OCI-LY1 (cell line): ENCODE measurements at regions not wholly inside any gene's neighbourhood (a gene's known extent, or its start where the extent isn't known, plus 50 kb on each side); places are given as distances from the start of the nearest gene placed in this dataset.

Experiments
- H2AFZ ChIP-seq: fragments of 200-600 bp; sonication (generic), shearing (Covaris generic); 2 replicates; pipeline ENCODE4 v1.6.0; 2014; ENCODE audit warnings: antibody characterized with exemption, mild to moderate bottlenecking, low read length
- H3F3A ChIP-seq: fragments of 200-600 bp; sonication (generic), shearing (Covaris generic); 2 replicates; pipeline ENCODE4 v1.6.0; 2014; ENCODE audit warnings: mild to moderate bottlenecking, antibody characterized with exemption, low read length, moderate library complexity; ENCODE audit not compliant: insufficient read depth
- H3K27ac ChIP-seq: fragments of 200-600 bp; sonication (generic); 2 replicates; pipeline ENCODE4 v1.5.1; 2014; ENCODE audit warnings: low read length, mixed run types, mild to moderate bottlenecking, low read depth; ENCODE audit not compliant: poor library complexity, severe bottlenecking
- H3K27me3 ChIP-seq: fragments of 200-600 bp; sonication (generic); 2 replicates; pipeline ENCODE4 v1.6.0; 2014; ENCODE audit warnings: antibody characterized with exemption, mild to moderate bottlenecking, low read length, moderate library complexity; ENCODE audit not compliant: insufficient read depth
- H3K36me3 ChIP-seq: fragments of 200-600 bp; sonication (generic); 2 replicates; pipeline ENCODE4 v1.6.1; 2014; ENCODE audit warnings: mild to moderate bottlenecking, antibody characterized with exemption, low read length, moderate library complexity, mixed read lengths; ENCODE audit not compliant: insufficient read depth
- H3K4me1 ChIP-seq: fragments of 200-600 bp; sonication (generic); 2 replicates; pipeline ENCODE4 v1.5.1; 2014; ENCODE audit warnings: mild to moderate bottlenecking, low read length, moderate library complexity; ENCODE audit not compliant: insufficient read depth, severe bottlenecking
- H3K4me2 ChIP-seq: fragments of 200-600 bp; sonication (generic), shearing (Covaris generic); 2 replicates; pipeline ENCODE4 v1.6.1; 2014; ENCODE audit warnings: low read length
- H3K4me3 ChIP-seq: fragments of 200-600 bp; sonication (generic); 2 replicates; pipeline ENCODE4 v1.5.1; 2014; ENCODE audit warnings: low read length, low read depth, mild to moderate bottlenecking, mixed read lengths; ENCODE audit not compliant: poor library complexity, severe bottlenecking
- H3K79me2 ChIP-seq: fragments of 200-600 bp; shearing (Covaris generic); 2 replicates; pipeline ENCODE4 v1.6.1; 2016; ENCODE audit warnings: mixed run types, low read length, mixed read lengths; ENCODE audit not compliant: insufficient read depth
- H3K9ac ChIP-seq: fragments of 200-600 bp; sonication (generic), shearing (Covaris generic); 2 replicates; pipeline ENCODE4 v1.6.1; 2014; ENCODE audit warnings: mild to moderate bottlenecking, low read length, mixed read lengths
- H3K9me2 ChIP-seq: fragments of 200-600 bp; sonication (generic), shearing (Covaris generic); 2 replicates; pipeline ENCODE4 v1.6.1; 2014; ENCODE audit warnings: low read depth, mild to moderate bottlenecking, low read length, mixed read lengths
- H3K9me3 ChIP-seq: fragments of 200-600 bp; shearing (Covaris generic); 2 replicates; pipeline ENCODE4 v1.6.1; 2014; ENCODE audit warnings: low read length, mixed read lengths
- H4K20me1 ChIP-seq: fragments of 200-600 bp; sonication (generic), shearing (Covaris generic); 2 replicates; pipeline ENCODE4 v1.6.0; 2016; ENCODE audit warnings: mild to moderate bottlenecking, low read length; ENCODE audit not compliant: insufficient read depth
- CTCF ChIP-seq: fragments of 200-600 bp; sonication (generic), shearing (Covaris generic); IDR thresholded peaks from 2 replicates; pipeline ENCODE4 v1.5.1; 2017; ENCODE audit warnings: mild to moderate bottlenecking, antibody characterized with exemption, low read length, moderate library complexity, mixed read lengths
- EZH2 ChIP-seq: fragments of 200-600 bp; sonication (generic), shearing (Covaris generic); IDR thresholded peaks from 2 replicates; pipeline ENCODE4 v1.8.0; 2017; ENCODE audit warnings: borderline replicate concordance, mixed run types, mild to moderate bottlenecking, antibody characterized with exemption, low read length, moderate library complexity, mixed read lengths

GRCh38 chr9:129491487-129491855 lies 129.4 kb downstream of the C9orf50 start:
- TF ChIP-seq CTCF (no peak), EZH2 (no peak)
- no peaks in the 10 kb centered on the region for H3K36me3 ChIP-seq
- no peak overlapping the region for H3K4me3 ChIP-seq
- H3K27ac ChIP-seq = no peak overlapping the region
- no peak overlapping the region for H3K4me2 ChIP-seq
- H3K27me3 ChIP-seq = peaks cover 5% of the 10 kb centered on the region; the same call in 1 of the 2 replicates
- H3K9me3 ChIP-seq = no peaks in the 10 kb centered on the region
- H3K4me1 ChIP-seq = peaks cover 15% of the 10 kb centered on the region
- H3K9ac ChIP-seq = no peak overlapping the region
- H3K9me2 ChIP-seq = no peaks in the 10 kb centered on the region
- no peaks in the 10 kb centered on the region for H4K20me1 ChIP-seq
- H3K79me2 ChIP-seq = no peaks in the 10 kb centered on the region
- H3F3A ChIP-seq = no peaks in the 10 kb centered on the region
- no peak overlapping the region for H2AFZ ChIP-seq

DNA sequence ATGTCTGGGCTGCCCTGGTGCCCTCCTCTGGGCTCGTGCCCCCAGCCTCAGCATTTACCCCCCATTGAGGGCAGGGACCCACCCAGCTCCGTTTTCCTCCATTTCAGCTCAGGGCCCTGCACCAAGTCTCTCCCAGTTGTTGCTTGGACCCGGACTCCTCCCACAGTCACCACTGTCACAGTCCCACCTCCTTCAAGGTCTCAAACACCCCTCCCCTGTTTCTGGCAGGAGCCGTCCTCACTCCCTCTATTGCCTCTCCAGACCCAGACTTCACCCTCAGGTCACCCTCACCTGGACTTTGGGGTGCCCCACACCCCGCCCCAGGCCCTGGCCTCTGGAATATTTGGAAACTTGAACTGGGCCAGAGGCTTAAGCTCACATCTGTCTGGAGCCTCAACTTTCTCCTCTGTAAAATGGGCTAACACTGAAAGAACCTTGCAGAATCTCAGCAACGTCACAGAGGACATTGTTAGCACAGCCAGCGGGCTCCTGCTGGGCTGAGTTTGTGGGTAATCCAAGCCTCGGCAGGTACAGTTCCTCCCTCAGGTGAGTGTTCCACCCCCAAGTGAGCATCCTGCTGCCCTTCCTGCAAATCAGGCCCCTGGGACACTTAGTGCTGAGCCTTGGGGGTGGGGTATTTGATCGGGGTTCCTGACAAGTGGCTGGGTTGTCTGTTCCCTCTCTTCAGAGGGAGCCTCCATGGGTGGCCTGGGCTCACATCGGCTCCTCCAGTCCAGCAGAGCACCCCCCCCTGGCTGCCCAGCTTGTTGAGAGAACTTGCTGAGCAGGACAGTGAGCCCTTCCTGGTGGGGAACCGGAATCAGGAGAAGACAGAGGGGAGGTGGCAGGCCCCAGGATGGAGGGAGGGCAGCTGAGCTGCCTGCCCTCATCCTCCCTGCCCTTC lies 130.1 kb downstream of the C9orf50 start:
- no peak overlapping the region for H3K9ac ChIP-seq
- H3K79me2 ChIP-seq = no peaks in the 10 kb centered on the region

DNA sequence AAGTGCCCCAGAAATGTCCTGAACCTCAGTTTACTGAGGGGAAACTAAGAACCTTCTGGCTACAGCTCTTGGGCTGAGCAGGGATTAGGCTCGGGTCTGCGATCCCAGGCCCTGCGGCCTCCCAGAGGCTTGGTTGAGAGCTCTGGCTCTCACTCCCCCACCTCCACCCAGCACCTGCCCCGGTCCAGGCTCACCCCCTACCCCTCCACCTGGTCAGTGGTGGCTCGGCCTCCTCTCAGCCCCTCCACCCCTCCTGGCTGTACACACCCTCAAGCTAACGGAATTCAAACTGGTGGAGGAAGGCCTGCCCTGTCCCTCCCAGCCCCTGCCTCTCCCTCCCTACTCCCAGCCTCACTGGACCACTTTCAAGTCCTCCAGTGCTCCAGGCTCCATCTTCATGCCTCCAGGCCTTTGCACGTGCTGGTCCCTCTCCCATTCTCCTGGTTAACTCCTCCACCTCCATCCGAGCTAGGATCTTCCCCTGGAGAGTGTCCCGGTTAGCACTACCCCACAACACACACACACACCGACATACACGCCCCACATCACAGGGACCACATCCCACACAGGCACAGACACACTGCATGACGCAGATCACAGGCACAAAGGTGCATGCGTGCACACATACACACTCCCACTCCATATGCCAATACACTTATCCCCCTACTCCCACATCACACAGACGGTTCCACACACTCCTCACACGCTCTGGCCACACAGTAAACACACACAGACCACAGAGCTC lies 130.9 kb downstream of the C9orf50 start:
- Histone ChIP-seq H3K4me1 (peaks cover 15% of the 10 kb centered on the region), H3F3A (no peaks in the 10 kb centered on the region), H3K27me3 (no peaks in the 10 kb centered on the region), H3K27ac (no peak overlapping the region), H4K20me1 (no peaks in the 10 kb centered on the region), H3K36me3 (no peaks in the 10 kb centered on the region), H2AFZ (no peak overlapping the region), H3K9ac (no peak overlapping the region), H3K9me3 (no peaks in the 10 kb centered on the region), H3K79me2 (no peaks in the 10 kb centered on the region), H3K4me2 (no peak overlapping the region), H3K9me2 (no peaks in the 10 kb centered on the region), H3K4me3 (no peak overlapping the region)
- no peak for TF ChIP-seq EZH2
- no peak for TF ChIP-seq CTCF

More for the DNA sequence above, 130.1 kb downstream of the C9orf50 start:
- no peaks in the 10 kb centered on the region for H3F3A ChIP-seq
- H3K4me2 ChIP-seq = no peak overlapping the region
- H4K20me1 ChIP-seq = no peaks in the 10 kb centered on the region
- peaks cover 15% of the 10 kb centered on the region for H3K4me1 ChIP-seq
- no peaks in the 10 kb centered on the region for H3K9me2 ChIP-seq
- no peak overlapping the region for H2AFZ ChIP-seq
- no peaks in the 10 kb centered on the region for H3K36me3 ChIP-seq
- no peak overlapping the region for H3K27ac ChIP-seq
- H3K4me3 ChIP-seq = no peak overlapping the region
- TF ChIP-seq EZH2 (no peak), CTCF (no peak)
- H3K27me3 ChIP-seq = no peaks in the 10 kb centered on the region
- H3K9me3 ChIP-seq = no peaks in the 10 kb centered on the region
